Fibroblast of lung (primary cell): ENCODE measurements at regions not wholly inside any gene's neighbourhood (a gene's known extent, or its start where the extent isn't known, plus 50 kb on each side); places are given as distances from the start of the nearest gene placed in this dataset.

Experiments
- EZH2 ChIP-seq: IDR thresholded peaks from 2 replicates; pipeline ENCODE4 v1.5.1; 2012; ENCODE audit warnings: low read length, control low read depth, mild to moderate bottlenecking; ENCODE audit errors: missing control alignments
- TF ChIP-seq, protein P1 (sequence below), 2 donors: IDR thresholded peaks in 1 of 2; conservative IDR thresholded peaks in 1 of 2; 1 replicate in 1 of 2; 2 replicates in 1 of 2; pipeline ENCODE4 v1.5.1; 2011 to 2012; ENCODE audit warnings: low read length in 2 of 2, control low read depth in 1 of 2, inconsistent platforms in 1 of 2, low read depth in 1 of 2, mild to moderate bottlenecking in 1 of 2

DNA sequence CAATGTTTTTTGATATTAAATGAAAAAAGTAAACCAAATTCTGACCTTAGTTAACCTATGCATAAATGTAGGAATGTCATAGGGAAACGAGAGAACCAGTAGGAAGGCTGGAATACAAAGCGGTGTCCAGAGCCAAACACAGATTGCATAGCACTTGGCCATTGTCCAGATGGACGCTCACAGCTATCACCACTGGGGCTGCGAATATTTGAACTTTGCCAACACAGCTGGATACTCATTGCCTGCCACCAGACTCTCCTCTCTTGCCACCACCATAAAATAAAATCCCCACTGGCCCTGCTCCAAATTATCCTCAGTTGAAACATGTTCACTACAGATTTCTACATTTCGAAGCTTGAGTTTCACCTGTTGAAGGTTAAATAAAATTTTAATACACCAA, 159.3 kb upstream of the GULP1 start:
- TF ChIP-seq, protein P1, sequence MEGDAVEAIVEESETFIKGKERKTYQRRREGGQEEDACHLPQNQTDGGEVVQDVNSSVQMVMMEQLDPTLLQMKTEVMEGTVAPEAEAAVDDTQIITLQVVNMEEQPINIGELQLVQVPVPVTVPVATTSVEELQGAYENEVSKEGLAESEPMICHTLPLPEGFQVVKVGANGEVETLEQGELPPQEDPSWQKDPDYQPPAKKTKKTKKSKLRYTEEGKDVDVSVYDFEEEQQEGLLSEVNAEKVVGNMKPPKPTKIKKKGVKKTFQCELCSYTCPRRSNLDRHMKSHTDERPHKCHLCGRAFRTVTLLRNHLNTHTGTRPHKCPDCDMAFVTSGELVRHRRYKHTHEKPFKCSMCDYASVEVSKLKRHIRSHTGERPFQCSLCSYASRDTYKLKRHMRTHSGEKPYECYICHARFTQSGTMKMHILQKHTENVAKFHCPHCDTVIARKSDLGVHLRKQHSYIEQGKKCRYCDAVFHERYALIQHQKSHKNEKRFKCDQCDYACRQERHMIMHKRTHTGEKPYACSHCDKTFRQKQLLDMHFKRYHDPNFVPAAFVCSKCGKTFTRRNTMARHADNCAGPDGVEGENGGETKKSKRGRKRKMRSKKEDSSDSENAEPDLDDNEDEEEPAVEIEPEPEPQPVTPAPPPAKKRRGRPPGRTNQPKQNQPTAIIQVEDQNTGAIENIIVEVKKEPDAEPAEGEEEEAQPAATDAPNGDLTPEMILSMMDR (conservative IDR thresholded peaks at IDR 0.05 in 1 of 2, IDR thresholded peaks at IDR 0.05 in 1 of 2; ENCODE audit: low read depth in 1 of 2, low read length in 2 of 2): no peak
- TF ChIP-seq EZH2: no peak
